GM12878 (cell line): ENCODE measurements at regions not wholly inside any gene's neighbourhood (a gene's known extent, or its start where the extent isn't known, plus 50 kb on each side); places are given as distances from the start of the nearest gene placed in this dataset.

ENCODE experiments used
- BHLHE40 ChIP-seq, 2 experiments: fragments of 450-650 bp in 1 of 2; IDR thresholded peaks; 2 replicates each; pipeline ENCODE4 v1.6.1; 2011 to 2017; ENCODE audit warnings: low read depth in 2 of 2, borderline replicate concordance in 1 of 2, improper control_type of control experiment in 1 of 2, low read length in 1 of 2, mild to moderate bottlenecking in 1 of 2
- CTCF ChIP-seq, 3 experiments: IDR thresholded peaks in 2 of 3; conservative IDR thresholded peaks in 1 of 3; 2 replicates each; pipeline ENCODE4 v1.5.1; 2011; ENCODE audit warnings: low read depth in 3 of 3, low read length in 3 of 3, mild to moderate bottlenecking in 3 of 3, control low read depth in 2 of 3, moderate library complexity in 2 of 3, inconsistent platforms in 1 of 3, mixed read lengths in 1 of 3; ENCODE audit not compliant: control insufficient read depth in 2 of 3, insufficient read depth in 1 of 3; ENCODE audit errors: extremely low read depth in 1 of 3
- EP300 ChIP-seq, 2 experiments: fragments of 150-350 bp in 1 of 2; IDR thresholded peaks; 2 replicates each; pipeline ENCODE4 v1.6.1; 2011 to 2012; ENCODE audit warnings: low read depth in 2 of 2, low read length in 2 of 2, borderline replicate concordance in 1 of 2, improper control_type of control experiment in 1 of 2, inconsistent platforms in 1 of 2; ENCODE audit not compliant: control insufficient read depth in 1 of 2
- EZH2 ChIP-seq: IDR thresholded peaks from 2 replicates; pipeline ENCODE4 v1.6.1; 2012; ENCODE audit warnings: low read depth, mild to moderate bottlenecking, control low read depth, inconsistent platforms, low read length, borderline replicate concordance; ENCODE audit not compliant: control insufficient read depth
- POLR2A ChIP-seq: IDR thresholded peaks from 2 replicates; pipeline ENCODE4 v1.6.1; 2011; ENCODE audit warnings: low read depth, mild to moderate bottlenecking, low read length
- REST ChIP-seq: IDR thresholded peaks from 2 replicates; pipeline ENCODE4 v1.6.1; 2012; ENCODE audit warnings: mild to moderate bottlenecking, low read depth, low read length
- SIN3A ChIP-seq: IDR thresholded peaks from 2 replicates; pipeline ENCODE4 v1.6.1; 2012; ENCODE audit warnings: low read depth, low read length, improper control_type of control experiment
- TCF12 ChIP-seq: IDR thresholded peaks from 2 replicates; pipeline ENCODE4 v1.6.1; 2011; ENCODE audit warnings: low read depth, mild to moderate bottlenecking, low read length
- ZBTB33 ChIP-seq: fragments of 450-650 bp; IDR thresholded peaks from 2 replicates; pipeline ENCODE4 v1.6.1; 2017; ENCODE audit warnings: mild to moderate bottlenecking

GRCh38 chr2:155109527-155109926, 411.0 kb downstream of the KCNJ3 start:
- TF ChIP-seq TCF12 (no peak), CTCF (IDR thresholded peaks at IDR 0.05 in 2 of 3, conservative IDR thresholded peaks at IDR 0.05 in 1 of 3; ENCODE audit: control insufficient read depth in 2 of 3, extremely low read depth in 1 of 3, insufficient read depth in 1 of 3, low read depth in 3 of 3, low read length in 3 of 3) (no peak), SIN3A (no peak), EZH2 (no peak), ZBTB33 (no peak), POLR2A (no peak), EP300 (IDR thresholded peaks at IDR 0.05; ENCODE audit: borderline replicate concordance in 1 of 2, control insufficient read depth in 1 of 2, low read depth in 2 of 2, low read length in 2 of 2) (no peak), REST (no peak), BHLHE40 (IDR thresholded peaks at IDR 0.05; ENCODE audit: borderline replicate concordance in 1 of 2, low read depth in 2 of 2, low read length in 1 of 2) (no peak)
